Ovary (tissue), 7 donors: ENCODE measurements at regions not wholly inside any gene's neighbourhood (a gene's known extent, or its start where the extent isn't known, plus 50 kb on each side); places are given as distances from the start of the nearest gene placed in this dataset.

Experiments
- DNase-seq, 5 donors: peaks; one replicate each; pipeline ENCODE4 v3.0.0-alpha.2; 2019 to 2020
- H3K27ac ChIP-seq, 2 donors: fragments of 200-600 bp; one replicate each; pipeline versions ENCODE4 v1.5.1 to v1.8.0; 2019 to 2022
- H3K27me3 ChIP-seq: fragments of 200-600 bp; one replicate; pipeline ENCODE4 v1.8.0; 2022
- H3K36me3 ChIP-seq: fragments of 200-600 bp; sonication (generic); one replicate; pipeline ENCODE4 v1.5.1; 2019
- H3K4me1 ChIP-seq: one replicate; pipeline ENCODE4 v1.8.1; 2013; ENCODE audit warnings: mild to moderate bottlenecking, moderate library complexity; ENCODE audit not compliant: insufficient read depth
- H3K4me3 ChIP-seq: fragments of 200-600 bp; sonication (generic); one replicate; pipeline ENCODE4 v1.5.1; 2017
- H3K9me3 ChIP-seq, 2 donors: fragments of 200-600 bp in 1 of 2; sonication (generic) in 1 of 2; one replicate each; pipeline versions ENCODE4 v1.5.1 to v1.8.1; 2013 to 2019; ENCODE audit warnings: mild to moderate bottlenecking in 1 of 2, moderate library complexity in 1 of 2
- CTCF ChIP-seq, 3 donors: fragments of 450-650 bp in 2 of 3; fragments of 200-600 bp in 1 of 3; IDR thresholded peaks; one replicate each; pipeline versions ENCODE4 v1.5.1 to v1.8.0; 2016 to 2022; ENCODE audit warnings: antibody characterized with exemption in 3 of 3, mild to moderate bottlenecking in 1 of 3
- EP300 ChIP-seq: sonication (generic); formaldehyde crosslinking; IDR thresholded peaks from one replicate; pipeline ENCODE4 v1.6.1; 2017; ENCODE audit warnings: antibody characterized with exemption
- POLR2A ChIP-seq: fragments of 450-650 bp; IDR thresholded peaks from one replicate; pipeline ENCODE4 v1.6.1; 2017; ENCODE audit warnings: antibody characterized with exemption, mild to moderate bottlenecking, moderate library complexity
- WGBS, 3 donors: extraction: QIAGEN DNeasy Blood & Tissue Kit in 1 of 3; methylation state at CpG; one replicate each; pipeline versions ENCODE4 v1.1.5 to v1.1.7; 2013 to 2017; 5-methylcytosine and 5-hydroxymethylcytosine counted together
- intact Hi-C, 4 donors: fragments of 100-400 bp; cut with DNase I; formaldehyde crosslinking; loops; one replicate each; pipeline versions ENCODE4 v1.11.0 to v1.15.1; 2022 to 2023
- donor health status: DM: no; HTN: no; CAD: no; lungs with moderate emphysema.
- donor health status: DM: no; HTN: no; CAD: no.
- donor health status: Bipolar disorder and iron deficiency.
- donor health status: DM: no; HTN: no; CAD: no.
- donor health status: DM: yes; HTN: yes; CAD: no.

GRCh38 chr12:75760573-75761294 lies 249.3 kb upstream of the KRR1 start:
- Histone ChIP-seq H3K27ac (no peak overlapping the region), H3K27me3 (no peaks in the 10 kb centered on the region), H3K4me1 (no peaks in the 10 kb centered on the region), H3K36me3 (no peaks in the 10 kb centered on the region), H3K9me3 (no peaks in the 10 kb centered on the region), H3K4me3 (no peak overlapping the region)
- DNase-seq, result no peak
- TF ChIP-seq CTCF (IDR thresholded peaks at IDR 0.05) (no peak), EP300 (no peak), POLR2A (no peak)
- intact Hi-C loops, result no loop called here
- 91 to 92% (median 92%) methylated on average over 7 of the region's 7 CpGs for WGBS, 3 donors

DNA sequence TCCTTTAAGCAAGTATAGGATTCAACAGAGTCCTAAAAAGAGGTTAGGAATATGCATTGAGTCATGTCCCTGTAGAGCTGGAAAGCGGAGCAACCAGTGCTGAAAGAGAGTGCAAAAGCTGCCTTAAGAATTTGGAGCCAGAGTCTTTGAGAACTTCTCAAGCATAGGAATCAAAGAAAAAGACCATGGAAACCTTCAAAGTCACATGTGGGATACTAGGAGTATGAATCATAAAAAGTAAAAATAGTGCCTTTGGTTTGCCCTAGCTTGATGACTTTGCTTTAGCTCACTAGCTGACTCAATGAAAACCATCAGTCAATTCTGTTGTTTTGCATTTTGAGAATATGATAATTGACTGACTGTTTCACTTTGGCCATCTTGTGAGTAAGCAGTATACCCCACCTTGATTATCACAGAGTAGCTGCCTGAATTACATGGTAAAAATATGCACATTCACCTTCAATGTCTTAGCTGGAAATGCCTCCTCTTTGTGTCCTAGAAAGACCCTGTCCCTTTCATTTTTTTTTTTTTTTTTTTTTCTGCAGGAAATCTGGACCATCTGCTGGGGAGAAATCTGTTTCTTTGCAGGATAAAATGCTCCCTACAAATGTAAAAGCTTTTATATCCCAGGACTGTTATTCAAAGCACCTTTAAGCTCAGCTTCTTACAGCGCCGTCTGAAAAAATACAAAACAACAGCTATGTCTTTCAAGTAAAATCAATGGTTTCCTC lies 248.6 kb upstream of the KRR1 start:
- Histone ChIP-seq H3K4me1 (no peaks in the 10 kb centered on the region), H3K27ac (no peak overlapping the region), H3K36me3 (no peaks in the 10 kb centered on the region), H3K4me3 (no peak overlapping the region), H3K27me3 (no peaks in the 10 kb centered on the region), H3K9me3 (no peaks in the 10 kb centered on the region)
- DNase-seq, result no peak
- TF ChIP-seq EP300 (no peak), POLR2A (no peak), CTCF (IDR thresholded peaks at IDR 0.05) (no peak)
- 86 to 90% (median 87%) methylated on average over 3 of the region's 3 CpGs for WGBS, 3 donors
- intact Hi-C loops, result no loop called here

- intact Hi-C loops, result no loop called here
- Histone ChIP-seq H3K27ac (no peak overlapping the region), H3K36me3 (no peaks in the 10 kb centered on the region), H3K9me3 (no peaks in the 10 kb centered on the region), H3K4me3 (no peak overlapping the region), H3K4me1 (no peaks in the 10 kb centered on the region), H3K27me3 (no peaks in the 10 kb centered on the region)
- TF ChIP-seq EP300, result no peak
- no peak for TF ChIP-seq CTCF (IDR thresholded peaks at IDR 0.05)
- no peak for TF ChIP-seq POLR2A
- 72 to 97% (median 89%) methylated on average over 4 of the region's 4 CpGs for whole genome bisulfite sequencing, 3 donors
- DNase-seq, result no peak
Observed at GRCh38 chr12:75759196-75759595, 247.8 kb upstream of the KRR1 start.

- Histone ChIP-seq H3K36me3 (no peaks in the 10 kb centered on the region), H3K27ac (no peak overlapping the region), H3K4me1 (no peaks in the 10 kb centered on the region), H3K4me3 (no peak overlapping the region), H3K9me3 (no peaks in the 10 kb centered on the region), H3K27me3 (no peaks in the 10 kb centered on the region)
- intact Hi-C loops, result no loop called here
- TF ChIP-seq POLR2A (no peak), EP300 (no peak), CTCF (IDR thresholded peaks at IDR 0.05) (no peak)
- no peak for DNase-seq
- WGBS, 3 donors, result 93 to 99% (median 98%) methylated on average over 3 of the region's 3 CpGs
Observed at GRCh38 chr12:75756771-75757170, 245.4 kb upstream of the KRR1 start.
